SK-N-SH (cell line): ENCODE measurements at regions not wholly inside any gene's neighbourhood (a gene's known extent, or its start where the extent isn't known, plus 50 kb on each side); places are given as distances from the start of the nearest gene placed in this dataset.

Experiments
- ELF1 ChIP-seq: IDR thresholded peaks from 2 replicates; pipeline ENCODE4 v1.4.0; 2012
- EP300 ChIP-seq, 2 experiments: IDR thresholded peaks; 2 replicates each; pipeline versions ENCODE4 v1.4.0 to v1.6.1; 2012; ENCODE audit warnings: borderline replicate concordance in 1 of 2, low read depth in 1 of 2, low read length in 1 of 2
- EZH2phosphoT487 ChIP-seq: fragments of 200-600 bp; sonication (generic); IDR thresholded peaks from 2 replicates; pipeline ENCODE4 v1.6.1; 2017; ENCODE audit warnings: low read depth, mixed run types, mild to moderate bottlenecking, antibody characterized with exemption, moderate library complexity, borderline replicate concordance
- FOXM1 ChIP-seq: IDR thresholded peaks from 2 replicates; pipeline ENCODE4 v1.4.0; 2012; ENCODE audit warnings: low read depth, mild to moderate bottlenecking
- POLR2AphosphoS5 ChIP-seq: IDR thresholded peaks from 2 replicates; pipeline ENCODE4 v1.6.1; 2012; ENCODE audit warnings: low read depth, low read length
- RFX5 ChIP-seq: IDR thresholded peaks from 2 replicates; pipeline ENCODE4 v1.6.1; 2012; ENCODE audit warnings: mild to moderate bottlenecking, improper control_type of control experiment, low read length
- SMC3 ChIP-seq: IDR thresholded peaks from 2 replicates; pipeline ENCODE4 v1.6.1; 2012; ENCODE audit warnings: low read depth, low read length, improper control_type of control experiment
- TAF1 ChIP-seq: IDR thresholded peaks from 2 replicates; pipeline ENCODE4 v1.6.1; 2012; ENCODE audit warnings: low read depth, mild to moderate bottlenecking, low read length, moderate library complexity, borderline replicate concordance
- TEAD4 ChIP-seq: IDR thresholded peaks from 2 replicates; pipeline ENCODE4 v1.4.0; 2012; ENCODE audit warnings: mild to moderate bottlenecking, borderline replicate concordance; ENCODE audit not compliant: insufficient read depth
- YY1 ChIP-seq: IDR thresholded peaks from 2 replicates; pipeline ENCODE4 v1.4.0; 2012; ENCODE audit warnings: low read depth, mild to moderate bottlenecking
- TF ChIP-seq, protein P1 (sequence below): fragments of 200-600 bp; sonication (generic); IDR thresholded peaks from 2 replicates; pipeline ENCODE4 v1.6.1; 2017; ENCODE audit warnings: antibody characterized with exemption, mild to moderate bottlenecking, moderate library complexity
- TF ChIP-seq, protein P2 (sequence below): IDR thresholded peaks from 2 replicates; pipeline ENCODE4 v1.6.1; 2012; ENCODE audit warnings: mild to moderate bottlenecking, low read depth, low read length, moderate library complexity
- TF ChIP-seq, protein P3 (sequence below): fragments of 150-350 bp; IDR thresholded peaks from 2 replicates; pipeline ENCODE4 v1.6.1; 2016; ENCODE audit warnings: mild to moderate bottlenecking, low read depth, low read length

DNA sequence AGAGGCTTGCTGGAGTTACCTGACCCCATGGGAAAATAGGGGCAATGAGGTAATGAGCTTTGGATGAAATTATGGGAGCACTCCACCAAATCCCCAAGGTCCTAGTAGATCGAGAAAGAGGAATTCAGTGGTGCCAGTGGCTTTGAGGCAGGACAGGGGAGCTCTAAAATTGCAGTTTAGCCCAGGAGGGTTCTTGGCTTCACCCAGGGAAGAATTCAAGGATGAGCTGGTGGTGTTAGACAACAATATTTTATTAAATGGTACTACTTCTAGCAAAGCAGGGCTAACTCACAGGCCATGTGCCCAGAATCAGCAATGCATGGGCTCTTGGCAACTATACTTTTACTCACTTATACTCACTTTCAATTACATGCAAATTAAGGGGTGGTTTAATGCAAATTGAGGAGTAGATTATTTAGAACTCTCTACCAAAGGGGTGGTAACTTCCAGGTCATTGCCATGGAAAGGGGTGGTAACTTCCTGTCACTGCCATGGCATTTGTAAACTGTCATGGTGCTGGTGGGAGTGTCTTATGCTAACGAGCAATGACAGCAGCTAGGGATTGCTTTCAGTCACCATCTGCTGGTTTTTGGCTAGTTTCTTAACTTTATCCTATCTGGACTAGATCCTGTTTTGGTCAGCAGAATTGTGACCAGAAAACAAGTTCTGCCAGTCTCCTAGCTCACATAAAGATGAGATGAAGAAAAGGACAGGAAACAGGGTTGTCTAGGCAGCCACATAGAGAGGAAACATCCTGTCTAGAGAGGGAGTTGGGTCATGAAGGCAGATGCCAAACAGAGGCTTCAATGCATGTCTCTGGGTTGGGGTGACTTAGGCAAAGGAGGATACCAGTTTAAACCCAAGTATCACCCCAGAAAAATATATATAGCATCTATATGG is 64.7 kb downstream of the ZNF641 start:
- TF ChIP-seq, protein P1, sequence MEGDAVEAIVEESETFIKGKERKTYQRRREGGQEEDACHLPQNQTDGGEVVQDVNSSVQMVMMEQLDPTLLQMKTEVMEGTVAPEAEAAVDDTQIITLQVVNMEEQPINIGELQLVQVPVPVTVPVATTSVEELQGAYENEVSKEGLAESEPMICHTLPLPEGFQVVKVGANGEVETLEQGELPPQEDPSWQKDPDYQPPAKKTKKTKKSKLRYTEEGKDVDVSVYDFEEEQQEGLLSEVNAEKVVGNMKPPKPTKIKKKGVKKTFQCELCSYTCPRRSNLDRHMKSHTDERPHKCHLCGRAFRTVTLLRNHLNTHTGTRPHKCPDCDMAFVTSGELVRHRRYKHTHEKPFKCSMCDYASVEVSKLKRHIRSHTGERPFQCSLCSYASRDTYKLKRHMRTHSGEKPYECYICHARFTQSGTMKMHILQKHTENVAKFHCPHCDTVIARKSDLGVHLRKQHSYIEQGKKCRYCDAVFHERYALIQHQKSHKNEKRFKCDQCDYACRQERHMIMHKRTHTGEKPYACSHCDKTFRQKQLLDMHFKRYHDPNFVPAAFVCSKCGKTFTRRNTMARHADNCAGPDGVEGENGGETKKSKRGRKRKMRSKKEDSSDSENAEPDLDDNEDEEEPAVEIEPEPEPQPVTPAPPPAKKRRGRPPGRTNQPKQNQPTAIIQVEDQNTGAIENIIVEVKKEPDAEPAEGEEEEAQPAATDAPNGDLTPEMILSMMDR = no peak
- no peak for TF ChIP-seq TEAD4
- no peak for TF ChIP-seq EP300 (IDR thresholded peaks at IDR 0.05; ENCODE audit: borderline replicate concordance in 1 of 2, low read depth in 1 of 2, low read length in 1 of 2)
- no peak for TF ChIP-seq RFX5
- no peak for TF ChIP-seq TAF1
- TF ChIP-seq, protein P2, sequence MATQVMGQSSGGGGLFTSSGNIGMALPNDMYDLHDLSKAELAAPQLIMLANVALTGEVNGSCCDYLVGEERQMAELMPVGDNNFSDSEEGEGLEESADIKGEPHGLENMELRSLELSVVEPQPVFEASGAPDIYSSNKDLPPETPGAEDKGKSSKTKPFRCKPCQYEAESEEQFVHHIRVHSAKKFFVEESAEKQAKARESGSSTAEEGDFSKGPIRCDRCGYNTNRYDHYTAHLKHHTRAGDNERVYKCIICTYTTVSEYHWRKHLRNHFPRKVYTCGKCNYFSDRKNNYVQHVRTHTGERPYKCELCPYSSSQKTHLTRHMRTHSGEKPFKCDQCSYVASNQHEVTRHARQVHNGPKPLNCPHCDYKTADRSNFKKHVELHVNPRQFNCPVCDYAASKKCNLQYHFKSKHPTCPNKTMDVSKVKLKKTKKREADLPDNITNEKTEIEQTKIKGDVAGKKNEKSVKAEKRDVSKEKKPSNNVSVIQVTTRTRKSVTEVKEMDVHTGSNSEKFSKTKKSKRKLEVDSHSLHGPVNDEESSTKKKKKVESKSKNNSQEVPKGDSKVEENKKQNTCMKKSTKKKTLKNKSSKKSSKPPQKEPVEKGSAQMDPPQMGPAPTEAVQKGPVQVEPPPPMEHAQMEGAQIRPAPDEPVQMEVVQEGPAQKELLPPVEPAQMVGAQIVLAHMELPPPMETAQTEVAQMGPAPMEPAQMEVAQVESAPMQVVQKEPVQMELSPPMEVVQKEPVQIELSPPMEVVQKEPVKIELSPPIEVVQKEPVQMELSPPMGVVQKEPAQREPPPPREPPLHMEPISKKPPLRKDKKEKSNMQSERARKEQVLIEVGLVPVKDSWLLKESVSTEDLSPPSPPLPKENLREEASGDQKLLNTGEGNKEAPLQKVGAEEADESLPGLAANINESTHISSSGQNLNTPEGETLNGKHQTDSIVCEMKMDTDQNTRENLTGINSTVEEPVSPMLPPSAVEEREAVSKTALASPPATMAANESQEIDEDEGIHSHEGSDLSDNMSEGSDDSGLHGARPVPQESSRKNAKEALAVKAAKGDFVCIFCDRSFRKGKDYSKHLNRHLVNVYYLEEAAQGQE = no peak
- no peak for TF ChIP-seq POLR2AphosphoS5
- no peak for TF ChIP-seq FOXM1
- no peak for TF ChIP-seq SMC3
- TF ChIP-seq, protein P3, sequence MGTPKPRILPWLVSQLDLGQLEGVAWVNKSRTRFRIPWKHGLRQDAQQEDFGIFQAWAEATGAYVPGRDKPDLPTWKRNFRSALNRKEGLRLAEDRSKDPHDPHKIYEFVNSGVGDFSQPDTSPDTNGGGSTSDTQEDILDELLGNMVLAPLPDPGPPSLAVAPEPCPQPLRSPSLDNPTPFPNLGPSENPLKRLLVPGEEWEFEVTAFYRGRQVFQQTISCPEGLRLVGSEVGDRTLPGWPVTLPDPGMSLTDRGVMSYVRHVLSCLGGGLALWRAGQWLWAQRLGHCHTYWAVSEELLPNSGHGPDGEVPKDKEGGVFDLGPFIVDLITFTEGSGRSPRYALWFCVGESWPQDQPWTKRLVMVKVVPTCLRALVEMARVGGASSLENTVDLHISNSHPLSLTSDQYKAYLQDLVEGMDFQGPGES = no peak
- TF ChIP-seq ELF1 = no peak
- TF ChIP-seq YY1 = no peak
- no peak for TF ChIP-seq EZH2phosphoT487
